ENCODE measurements at regions not wholly inside any gene's neighbourhood (a gene's known extent, or its start where the extent isn't known, plus 50 kb on each side); places are given as distances from the start of the nearest gene placed in this dataset.

GRCh38 chr3:182737825-182738224 is 55.5 kb upstream of the ATP11B start:
- Mint-ChIP-seq H3K36me3 (no peaks in the 10 kb centered on the region), H3K27ac (no peak overlapping the region), H3K9me3 (no peaks in the 10 kb centered on the region), H3K4me1 (no peaks in the 10 kb centered on the region), H3K27me3 (ENCODE audit: low read depth in 2 of 2) (peaks cover 8 to 12% of the 10 kb centered on the region in 2 donors), H3K4me3 (no peak overlapping the region)
- ATAC-seq (no peak), DNase-seq (no peak)
- H3K27ac ChIP-seq (ENCODE audit: low read length): no peak overlapping the region
- no peaks in the 10 kb centered on the region for H3K27me3 ChIP-seq (ENCODE audit: control insufficient read depth, insufficient read depth, low read length)
- intact Hi-C loops (cut with micrococcal nuclease): no loop called here
- no peaks in the 10 kb centered on the region for H3K9me3 ChIP-seq (ENCODE audit: control insufficient read depth, insufficient read depth, low read length)
- no peaks in the 10 kb centered on the region for H3K36me3 ChIP-seq (ENCODE audit: control insufficient read depth, insufficient read depth, low read length)
- no peaks in the 10 kb centered on the region for H3K4me1 ChIP-seq (ENCODE audit: control insufficient read depth, insufficient read depth, low read length)
- H3K4me3 ChIP-seq (ENCODE audit: low read length): no peak overlapping the region
- no peak for TF ChIP-seq CTCF (IDR thresholded peaks at IDR 0.05)
- WGBS (ENCODE audit: insufficient coverage): 34% methylated on average over 2 of the region's 2 CpGs

DNA sequence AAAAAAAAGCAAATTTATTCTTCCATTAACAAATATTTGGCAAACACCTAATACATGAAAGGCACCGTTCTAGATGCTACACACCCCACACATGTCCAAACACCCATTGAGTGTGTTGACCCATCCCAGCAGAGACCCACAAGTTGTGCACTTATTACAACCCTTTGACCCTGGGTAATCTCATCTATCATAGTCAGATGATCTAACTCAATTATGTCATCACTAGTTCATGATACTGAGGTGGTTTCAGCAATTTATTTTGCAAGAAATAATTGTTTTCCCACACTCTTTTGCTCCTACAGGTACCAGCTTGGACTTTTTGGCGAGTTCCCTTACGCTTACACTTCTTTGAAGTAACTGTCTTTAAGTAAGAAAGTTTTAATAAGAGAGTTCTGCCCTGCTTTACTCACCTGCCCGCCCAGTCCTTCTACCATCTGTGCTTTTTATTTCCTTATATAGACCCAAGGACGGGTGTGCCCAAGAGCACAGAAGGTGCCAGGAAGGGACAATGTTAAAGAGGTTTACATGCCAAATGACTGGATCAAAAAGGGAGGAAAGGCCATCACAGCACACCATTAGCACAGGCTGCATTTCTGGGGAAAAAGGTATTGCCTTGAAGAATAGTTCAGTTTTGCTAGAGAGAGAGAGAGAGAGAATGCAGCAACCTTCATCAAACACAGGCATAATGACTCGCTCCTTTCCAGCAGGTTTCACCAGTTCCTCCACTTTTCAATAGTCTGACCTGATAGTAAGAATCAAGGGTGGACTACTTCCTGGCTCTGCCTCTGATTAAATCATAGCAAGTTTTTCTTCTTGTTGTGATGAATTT is 54.5 kb upstream of the ATP11B start:
- 84% methylated on average over 1 of the region's 6 CpGs for WGBS (ENCODE audit: insufficient coverage)
- Mint-ChIP-seq H3K4me3 (no peak overlapping the region), H3K36me3 (no peaks in the 10 kb centered on the region), H3K4me1 (no peaks in the 10 kb centered on the region), H3K27me3 (ENCODE audit: low read depth in 2 of 2) (peaks cover 8 to 12% of the 10 kb centered on the region in 2 donors), H3K9me3 (no peaks in the 10 kb centered on the region), H3K27ac (no peak overlapping the region)
- no peak overlapping the region for H3K4me3 ChIP-seq (ENCODE audit: low read length)
- no peak overlapping the region for H3K27ac ChIP-seq (ENCODE audit: low read length)
- no peaks in the 10 kb centered on the region for H3K27me3 ChIP-seq (ENCODE audit: control insufficient read depth, insufficient read depth, low read length)
- DNase-seq (no peak), ATAC-seq (no peak)
- H3K4me1 ChIP-seq (ENCODE audit: control insufficient read depth, insufficient read depth, low read length): no peaks in the 10 kb centered on the region
- no peak for TF ChIP-seq CTCF (IDR thresholded peaks at IDR 0.05)
- no peaks in the 10 kb centered on the region for H3K36me3 ChIP-seq (ENCODE audit: control insufficient read depth, insufficient read depth, low read length)
- no peaks in the 10 kb centered on the region for H3K9me3 ChIP-seq (ENCODE audit: control insufficient read depth, insufficient read depth, low read length)
- intact Hi-C loops (cut with micrococcal nuclease): no loop called here

GRCh38 chr3:182739619-182740018 is 53.7 kb upstream of the ATP11B start:
- no peaks in the 10 kb centered on the region for H3K36me3 ChIP-seq (ENCODE audit: control insufficient read depth, insufficient read depth, low read length)
- TF ChIP-seq CTCF (IDR thresholded peaks at IDR 0.05): no peak
- H3K4me1 Mint-ChIP-seq: no peaks in the 10 kb centered on the region
- no peak overlapping the region for H3K4me3 ChIP-seq (ENCODE audit: low read length)
- no peak overlapping the region for H3K27ac Mint-ChIP-seq
- no peaks in the 10 kb centered on the region for H3K4me1 ChIP-seq (ENCODE audit: control insufficient read depth, insufficient read depth, low read length)
- 97% methylated on average over 3 of the region's 3 CpGs for WGBS (ENCODE audit: insufficient coverage)
- H3K36me3 Mint-ChIP-seq: no peaks in the 10 kb centered on the region
- intact Hi-C loops (cut with micrococcal nuclease): no loop called here
- DNase-seq: no peak
- H3K27me3 Mint-ChIP-seq (ENCODE audit: low read depth in 2 of 2): peaks cover 4 to 8% of the 10 kb centered on the region in 2 donors
- no peak for ATAC-seq
- H3K9me3 ChIP-seq (ENCODE audit: control insufficient read depth, insufficient read depth, low read length): no peaks in the 10 kb centered on the region
- no peak overlapping the region for H3K27ac ChIP-seq (ENCODE audit: low read length)
- no peak overlapping the region for H3K4me3 Mint-ChIP-seq
- no peaks in the 10 kb centered on the region for H3K9me3 Mint-ChIP-seq
- H3K27me3 ChIP-seq (ENCODE audit: control insufficient read depth, insufficient read depth, low read length): no peaks in the 10 kb centered on the region

GRCh38 chr3:182740710-182741109 is 52.6 kb upstream of the ATP11B start:
- no peaks in the 10 kb centered on the region for H3K27me3 ChIP-seq (ENCODE audit: control insufficient read depth, insufficient read depth, low read length)
- no peak for ATAC-seq
- H3K27me3 Mint-ChIP-seq (ENCODE audit: low read depth in 2 of 2): peaks cover 4 to 8% of the 10 kb centered on the region in 2 donors

More at GRCh38 chr3:182740710-182741109, 52.6 kb upstream of the ATP11B start:
- Mint-ChIP-seq H3K27ac (no peak overlapping the region), H3K9me3 (no peaks in the 10 kb centered on the region), H3K4me1 (no peaks in the 10 kb centered on the region), H3K36me3 (no peaks in the 10 kb centered on the region), H3K4me3 (no peak overlapping the region)
- intact Hi-C loops (cut with micrococcal nuclease): no loop called here
- Histone ChIP-seq H3K4me3 (ENCODE audit: low read length) (no peak overlapping the region), H3K9me3 (ENCODE audit: control insufficient read depth, insufficient read depth, low read length) (no peaks in the 10 kb centered on the region), H3K36me3 (ENCODE audit: control insufficient read depth, insufficient read depth, low read length) (no peaks in the 10 kb centered on the region), H3K4me1 (ENCODE audit: control insufficient read depth, insufficient read depth, low read length) (no peaks in the 10 kb centered on the region), H3K27ac (ENCODE audit: low read length) (no peak overlapping the region)
- no peak for TF ChIP-seq CTCF (IDR thresholded peaks at IDR 0.05)
- WGBS (ENCODE audit: insufficient coverage): 62% methylated on average over 6 of the region's 6 CpGs
- DNase-seq: no peak
